GM12864 (cell line): ENCODE measurements at regions not wholly inside any gene's neighbourhood (a gene's known extent, or its start where the extent isn't known, plus 50 kb on each side); places are given as distances from the start of the nearest gene placed in this dataset.

ENCODE experiments used
- DNase-seq: peaks from one replicate; pipeline ENCODE4 v3.0.0-alpha.2; 2011; ENCODE audit warnings: low read depth
- H3K4me3 ChIP-seq: 2 replicates; pipeline ENCODE4 v1.5.1; 2011; ENCODE audit warnings: mild to moderate bottlenecking, low read depth, low read length, control low read depth
- TF ChIP-seq, protein P1 (sequence below): IDR thresholded peaks from 2 replicates; pipeline ENCODE4 v1.5.1; 2011; ENCODE audit warnings: low read depth, mild to moderate bottlenecking, moderate library complexity, low read length, control low read depth, inconsistent platforms; ENCODE audit errors: missing control alignments

DNA sequence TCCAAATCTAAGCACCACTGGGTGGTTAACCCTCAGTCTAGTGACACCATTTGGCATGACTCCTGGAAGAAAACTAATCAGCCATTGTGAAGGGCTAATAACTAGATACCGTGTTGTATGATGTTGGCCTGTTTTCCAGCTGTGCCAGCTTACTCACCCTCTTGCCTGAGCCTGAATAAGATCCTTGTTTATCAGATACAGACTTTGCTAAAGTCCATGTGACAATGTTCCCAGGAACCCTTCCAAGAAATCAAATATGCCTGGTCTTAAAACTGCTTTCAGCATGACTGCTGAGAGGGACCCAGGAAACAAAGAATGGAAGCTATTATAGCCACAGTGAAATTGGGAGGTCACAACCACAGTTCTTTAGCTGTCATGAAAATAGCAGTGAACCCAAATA is 640.8 kb upstream of the INTU start:
- TF ChIP-seq, protein P1, sequence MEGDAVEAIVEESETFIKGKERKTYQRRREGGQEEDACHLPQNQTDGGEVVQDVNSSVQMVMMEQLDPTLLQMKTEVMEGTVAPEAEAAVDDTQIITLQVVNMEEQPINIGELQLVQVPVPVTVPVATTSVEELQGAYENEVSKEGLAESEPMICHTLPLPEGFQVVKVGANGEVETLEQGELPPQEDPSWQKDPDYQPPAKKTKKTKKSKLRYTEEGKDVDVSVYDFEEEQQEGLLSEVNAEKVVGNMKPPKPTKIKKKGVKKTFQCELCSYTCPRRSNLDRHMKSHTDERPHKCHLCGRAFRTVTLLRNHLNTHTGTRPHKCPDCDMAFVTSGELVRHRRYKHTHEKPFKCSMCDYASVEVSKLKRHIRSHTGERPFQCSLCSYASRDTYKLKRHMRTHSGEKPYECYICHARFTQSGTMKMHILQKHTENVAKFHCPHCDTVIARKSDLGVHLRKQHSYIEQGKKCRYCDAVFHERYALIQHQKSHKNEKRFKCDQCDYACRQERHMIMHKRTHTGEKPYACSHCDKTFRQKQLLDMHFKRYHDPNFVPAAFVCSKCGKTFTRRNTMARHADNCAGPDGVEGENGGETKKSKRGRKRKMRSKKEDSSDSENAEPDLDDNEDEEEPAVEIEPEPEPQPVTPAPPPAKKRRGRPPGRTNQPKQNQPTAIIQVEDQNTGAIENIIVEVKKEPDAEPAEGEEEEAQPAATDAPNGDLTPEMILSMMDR: no peak
- DNase-seq: no peak
- no peak overlapping the region for H3K4me3 ChIP-seq

DNA sequence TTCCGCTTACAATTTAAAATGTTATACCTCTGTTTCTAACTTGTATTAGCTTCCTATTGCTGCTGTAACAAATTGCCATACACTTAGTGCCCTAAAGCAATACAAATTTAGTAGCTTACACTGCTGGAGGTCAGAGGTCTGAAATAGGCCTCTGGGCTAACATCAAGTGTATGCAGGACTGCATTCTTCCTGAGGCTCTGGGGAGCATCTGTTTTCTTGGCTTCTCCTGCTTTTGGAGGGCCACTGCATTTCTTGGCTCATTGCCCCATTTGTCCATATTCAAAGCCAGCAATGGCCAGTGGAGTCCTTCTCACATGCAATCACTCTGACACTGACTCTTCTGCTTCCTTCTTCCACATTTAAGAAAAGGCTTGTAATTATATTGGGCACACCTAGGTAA is 639.8 kb upstream of the INTU start:
- no peak overlapping the region for H3K4me3 ChIP-seq
- no peak for DNase-seq
- TF ChIP-seq, protein P1: no peak

DNA sequence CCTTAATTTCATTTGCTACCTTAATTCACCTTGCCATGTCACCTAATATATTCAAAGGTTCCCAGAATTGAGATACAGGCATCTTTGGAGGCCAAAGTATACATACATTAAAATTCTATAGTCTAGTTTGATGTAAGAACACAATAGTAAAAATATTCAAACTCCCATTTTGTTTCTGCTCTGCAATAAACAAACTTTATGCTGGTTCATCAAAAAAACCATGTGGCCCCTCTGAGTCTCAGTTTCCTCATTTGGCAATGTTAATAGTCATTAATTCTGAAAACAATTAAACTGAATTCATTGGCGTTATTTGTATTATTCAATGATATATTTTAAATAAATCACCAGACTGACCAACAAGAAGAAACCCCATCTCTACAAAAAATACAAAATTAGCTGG is 639.4 kb upstream of the INTU start:
- no peak overlapping the region for H3K4me3 ChIP-seq
- no peak for DNase-seq
- TF ChIP-seq, protein P1: no peak

DNA sequence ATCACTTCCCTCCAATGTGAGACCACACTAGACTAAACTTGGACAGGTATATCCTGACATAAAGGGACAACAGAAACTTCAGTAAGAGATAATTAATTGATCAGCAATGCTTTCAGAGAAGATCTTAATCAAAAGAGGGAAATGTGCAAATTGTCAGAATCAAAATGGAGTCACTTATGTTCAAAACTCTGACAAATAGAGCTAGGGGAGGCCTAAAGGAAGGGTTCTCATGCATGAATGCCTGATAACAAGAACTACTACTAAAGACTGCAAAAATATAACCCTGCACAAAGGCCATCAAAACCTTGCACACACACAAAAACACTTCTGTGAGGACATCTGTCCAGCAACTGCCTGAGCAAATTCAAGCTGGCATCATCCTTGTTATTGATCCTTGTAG is 637.5 kb upstream of the INTU start:
- TF ChIP-seq, protein P1: no peak
- no peak for DNase-seq
- H3K4me3 ChIP-seq: no peak overlapping the region

DNA sequence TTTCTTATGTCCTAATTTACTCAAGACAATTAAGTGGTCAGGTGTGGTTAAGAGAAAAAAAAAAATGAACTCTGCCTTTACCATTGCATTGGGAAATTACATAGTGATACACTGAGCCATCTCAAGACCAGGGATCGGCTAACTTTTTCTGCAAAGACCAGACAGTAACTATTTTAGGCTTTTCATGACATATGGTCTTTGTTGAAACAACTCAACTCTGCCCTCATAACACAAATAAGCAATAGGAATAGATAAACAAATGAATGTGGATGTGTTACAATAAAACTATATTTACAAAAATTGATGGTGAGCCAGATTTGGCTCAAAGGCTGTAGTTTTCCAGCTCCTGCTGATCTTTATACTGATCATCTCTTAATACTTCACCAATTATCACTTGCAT is 632.6 kb upstream of the INTU start:
- TF ChIP-seq, protein P1: no peak
- no peak overlapping the region for H3K4me3 ChIP-seq
- no peak for DNase-seq

DNA sequence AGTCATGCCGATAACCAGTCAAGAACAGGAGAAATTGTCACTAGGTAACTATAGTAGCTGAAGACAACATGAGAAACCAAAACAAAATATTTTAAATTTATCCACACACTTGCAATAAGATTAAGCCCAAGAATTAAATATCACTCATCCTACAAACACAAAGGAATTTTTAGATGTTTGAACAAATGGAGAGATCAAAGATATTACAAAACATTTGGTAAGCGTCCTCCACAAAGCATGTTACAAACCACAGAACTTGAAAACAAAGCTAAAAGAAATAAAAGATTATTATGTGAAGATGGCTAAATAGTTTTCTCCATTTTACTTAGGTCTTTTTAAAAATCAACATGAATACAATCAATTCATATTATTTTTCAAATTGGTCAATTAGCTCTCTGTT is 631.9 kb upstream of the INTU start:
- TF ChIP-seq, protein P1: no peak
- H3K4me3 ChIP-seq: no peak overlapping the region
- no peak for DNase-seq

DNA sequence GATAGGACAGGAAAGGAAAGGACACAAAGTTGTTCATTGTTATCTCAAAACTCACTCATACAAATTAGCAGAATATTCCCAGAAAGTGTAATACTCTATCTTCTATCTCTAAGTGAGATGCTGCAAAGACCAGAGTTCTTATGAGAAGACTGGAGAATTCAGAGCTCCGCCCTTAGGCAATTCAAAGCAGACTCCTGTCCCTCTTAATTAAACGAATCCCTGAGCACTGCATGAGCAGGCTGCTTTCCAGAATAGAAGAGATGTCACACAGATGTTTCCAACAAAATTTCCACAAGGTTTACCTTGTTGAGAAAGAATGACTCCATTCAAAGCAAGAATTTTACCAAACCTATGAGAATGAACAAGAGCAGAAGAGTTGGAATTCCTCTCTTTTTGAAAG is 630.8 kb upstream of the INTU start:
- H3K4me3 ChIP-seq: no peak overlapping the region
- DNase-seq: no peak
- TF ChIP-seq, protein P1: no peak
